Natural killer cell (primary cell): ENCODE measurements at regions not wholly inside any gene's neighbourhood (a gene's known extent, or its start where the extent isn't known, plus 50 kb on each side); places are given as distances from the start of the nearest gene placed in this dataset.

Experiments
- ATAC-seq, 3 donors: fragments of 150-1000 bp in 2 of 3; fragments of 200-7000 bp in 1 of 3; cut with Tn5 transposase; 1 replicate in 1 of 3; 2 replicates in 2 of 3; pipeline ENCODE4 v1.10.0; 2021; ENCODE audit warnings: mild to moderate bottlenecking in 2 of 3, moderate library complexity in 2 of 3
- DNase-seq, 2 donors: peaks; one replicate each; pipeline versions ENCODE4 v3.0.0 to v3.0.0-alpha.2; 2013 to 2021; ENCODE audit warnings: mixed read lengths in 1 of 2
- H3K27ac ChIP-seq: one replicate; pipeline ENCODE4 v1.5.1; 2013; ENCODE audit warnings: mild to moderate bottlenecking, low read length
- H3K27me3 ChIP-seq: one replicate; pipeline ENCODE4 v1.6.1; 2013; ENCODE audit warnings: low read length; ENCODE audit not compliant: control insufficient read depth, insufficient read depth
- H3K36me3 ChIP-seq: one replicate; pipeline ENCODE4 v1.6.1; 2013; ENCODE audit warnings: low read length; ENCODE audit not compliant: control insufficient read depth, insufficient read depth
- H3K4me1 ChIP-seq: one replicate; pipeline ENCODE4 v1.6.1; 2013; ENCODE audit warnings: low read length; ENCODE audit not compliant: control insufficient read depth, insufficient read depth
- H3K4me3 ChIP-seq: one replicate; pipeline ENCODE4 v1.5.1; 2013; ENCODE audit warnings: low read length
- H3K9me3 ChIP-seq: one replicate; pipeline ENCODE4 v1.6.1; 2013; ENCODE audit warnings: low read length; ENCODE audit not compliant: control insufficient read depth, insufficient read depth
- H3K27ac Mint-ChIP-seq, 2 donors: one replicate each; pipeline ENCODE4 v1.8.0; 2022; ENCODE audit warnings: mild to moderate bottlenecking in 2 of 2, mixed read lengths in 2 of 2, moderate library complexity in 1 of 2
- H3K27me3 Mint-ChIP-seq, 2 donors: one replicate each; pipeline ENCODE4 v1.8.0; 2022; ENCODE audit warnings: low read depth in 2 of 2, mixed read lengths in 2 of 2
- H3K36me3 Mint-ChIP-seq: one replicate; pipeline ENCODE4 v1.8.0; 2022; ENCODE audit warnings: mixed read lengths
- H3K4me1 Mint-ChIP-seq, 2 donors: one replicate each; pipeline ENCODE4 v1.8.0; 2022; ENCODE audit warnings: mixed read lengths in 2 of 2
- H3K4me3 Mint-ChIP-seq: one replicate; pipeline ENCODE4 v1.8.0; 2022; ENCODE audit warnings: mild to moderate bottlenecking, moderate library complexity, mixed read lengths
- H3K9me3 Mint-ChIP-seq, 2 donors: one replicate each; pipeline ENCODE4 v1.8.0; 2022; ENCODE audit warnings: mixed read lengths in 2 of 2
- WGBS: methylation state at CpG from one replicate; pipeline ENCODE4 v1.1.7; 2013; ENCODE audit warnings: missing lambda C conversion rate; ENCODE audit not compliant: insufficient coverage; 5-methylcytosine and 5-hydroxymethylcytosine counted together
- intact Hi-C: fragments of 100-400 bp; cut with micrococcal nuclease; formaldehyde crosslinking; loops from one replicate; pipeline ENCODE4 v1.14.2; 2022
- TF ChIP-seq, protein P1 (sequence below): fragments of 200-600 bp; IDR thresholded peaks from one replicate; pipeline ENCODE4 v1.8.0; 2022; ENCODE audit warnings: antibody characterized with exemption

- 48% methylated on average over 1 of the region's 1 CpG for WGBS
- H3K27me3 ChIP-seq = no peaks in the 10 kb centered on the region
- H3K4me3 ChIP-seq = no peak overlapping the region
- intact Hi-C loops = no loop called here
- Mint-ChIP-seq H3K36me3 (no peaks in the 10 kb centered on the region), H3K9me3 (no peaks in the 10 kb centered on the region), H3K27me3 (no peaks in the 10 kb centered on the region), H3K27ac (peak overlapping the region; percentile 60 to 78), H3K4me1 (peaks cover 59 to 62% of the 10 kb centered on the region in 2 donors), H3K4me3 (no peak overlapping the region)
- no peaks in the 10 kb centered on the region for H3K36me3 ChIP-seq
- ATAC-seq (peak in 1 of 3 donors; percentile 49), DNase-seq (no peak)
- peaks cover 31% of the 10 kb centered on the region for H3K4me1 ChIP-seq
- peak overlapping the region; percentile 60 for H3K27ac ChIP-seq
- H3K9me3 ChIP-seq = peaks cover 3% of the 10 kb centered on the region
- TF ChIP-seq, protein P1, sequence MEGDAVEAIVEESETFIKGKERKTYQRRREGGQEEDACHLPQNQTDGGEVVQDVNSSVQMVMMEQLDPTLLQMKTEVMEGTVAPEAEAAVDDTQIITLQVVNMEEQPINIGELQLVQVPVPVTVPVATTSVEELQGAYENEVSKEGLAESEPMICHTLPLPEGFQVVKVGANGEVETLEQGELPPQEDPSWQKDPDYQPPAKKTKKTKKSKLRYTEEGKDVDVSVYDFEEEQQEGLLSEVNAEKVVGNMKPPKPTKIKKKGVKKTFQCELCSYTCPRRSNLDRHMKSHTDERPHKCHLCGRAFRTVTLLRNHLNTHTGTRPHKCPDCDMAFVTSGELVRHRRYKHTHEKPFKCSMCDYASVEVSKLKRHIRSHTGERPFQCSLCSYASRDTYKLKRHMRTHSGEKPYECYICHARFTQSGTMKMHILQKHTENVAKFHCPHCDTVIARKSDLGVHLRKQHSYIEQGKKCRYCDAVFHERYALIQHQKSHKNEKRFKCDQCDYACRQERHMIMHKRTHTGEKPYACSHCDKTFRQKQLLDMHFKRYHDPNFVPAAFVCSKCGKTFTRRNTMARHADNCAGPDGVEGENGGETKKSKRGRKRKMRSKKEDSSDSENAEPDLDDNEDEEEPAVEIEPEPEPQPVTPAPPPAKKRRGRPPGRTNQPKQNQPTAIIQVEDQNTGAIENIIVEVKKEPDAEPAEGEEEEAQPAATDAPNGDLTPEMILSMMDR = no peak
Measured at GRCh38 chr12:91871751-91872150, 273.9 kb downstream of the BTG1 start.

- peak; percentile 44 to 49 (median 46) for ATAC-seq
Measured at GRCh38 chr12:91870872-91871707, 274.6 kb downstream of the BTG1 start.

GRCh38 chr12:91868054-91868453 is 277.6 kb downstream of the BTG1 start:
- no peaks in the 10 kb centered on the region for H3K27me3 Mint-ChIP-seq
- H3K4me3 Mint-ChIP-seq = no peak overlapping the region
- H3K9me3 ChIP-seq = peaks cover 3% of the 10 kb centered on the region
- no peak overlapping the region for H3K4me3 ChIP-seq
- no peak for ATAC-seq
- no peak overlapping the region for H3K27ac ChIP-seq
- intact Hi-C loops = no loop called here
- no peaks in the 10 kb centered on the region for H3K36me3 Mint-ChIP-seq
- H3K9me3 Mint-ChIP-seq = peaks cover 0 to 2% of the 10 kb centered on the region in 2 donors
- H3K27ac Mint-ChIP-seq = no peak overlapping the region
- peaks cover 24 to 27% of the 10 kb centered on the region in 2 donors for H3K4me1 Mint-ChIP-seq
- no peak for DNase-seq
- TF ChIP-seq, protein P1 = no peak
- no peaks in the 10 kb centered on the region for H3K27me3 ChIP-seq
- H3K36me3 ChIP-seq = no peaks in the 10 kb centered on the region
- H3K4me1 ChIP-seq = peaks cover 11% of the 10 kb centered on the region
- WGBS = 100% methylated on average over 1 of the region's 4 CpGs

More at GRCh38 chr12:91870872-91871707, 274.6 kb downstream of the BTG1 start:
- peaks cover 52 to 55% of the 10 kb centered on the region in 2 donors for H3K4me1 Mint-ChIP-seq
- H3K4me3 Mint-ChIP-seq = peak overlapping the region; percentile 2
- H3K27ac Mint-ChIP-seq = peak overlapping the region; percentile 60 to 78
- H3K9me3 Mint-ChIP-seq = no peaks in the 10 kb centered on the region
- Histone ChIP-seq H3K27ac (peak overlapping the region; percentile 60), H3K4me1 (peaks cover 26% of the 10 kb centered on the region), H3K36me3 (no peaks in the 10 kb centered on the region), H3K27me3 (no peaks in the 10 kb centered on the region), H3K9me3 (peaks cover 3% of the 10 kb centered on the region), H3K4me3 (no peak overlapping the region)
- peak in 1 of 2 donors; percentile 71 for DNase-seq
- 80% methylated on average over 8 of the region's 9 CpGs for WGBS
- H3K27me3 Mint-ChIP-seq = no peaks in the 10 kb centered on the region
- TF ChIP-seq, protein P1 = no peak
- H3K36me3 Mint-ChIP-seq = no peaks in the 10 kb centered on the region
- intact Hi-C loops = no loop called here
